Left lung (tissue), 4 donors: ENCODE measurements at regions not wholly inside any gene's neighbourhood (a gene's known extent, or its start where the extent isn't known, plus 50 kb on each side); places are given as distances from the start of the nearest gene placed in this dataset.

Source experiments
- ATAC-seq: fragments of 200-7000 bp; cut with Tn5 transposase; one replicate; pipeline ENCODE4 v1.9.1; 2020; ENCODE audit warnings: moderate library complexity
- DNase-seq, 4 donors: peaks; one replicate each; pipeline ENCODE4 v3.0.0-alpha.2; 2013 to 2020
- H3K27ac ChIP-seq, 2 donors: fragments of 200-600 bp; sonication (generic) in 1 of 2; one replicate each; pipeline versions ENCODE4 v1.5.0 to v1.8.0; 2020 to 2021
- H3K27me3 ChIP-seq, 2 donors: fragments of 200-600 bp; sonication (generic) in 1 of 2; one replicate each; pipeline versions ENCODE4 v1.5.0 to v1.8.0; 2020 to 2021
- H3K36me3 ChIP-seq, 2 donors: fragments of 200-600 bp; sonication (generic) in 1 of 2; one replicate each; pipeline versions ENCODE4 v1.5.0 to v1.8.0; 2020 to 2021
- H3K4me1 ChIP-seq, 2 donors: fragments of 200-600 bp; one replicate each; pipeline ENCODE4 v1.8.0; 2021
- H3K4me3 ChIP-seq, 2 donors: fragments of 200-600 bp; sonication (generic) in 1 of 2; one replicate each; pipeline versions ENCODE4 v1.5.0 to v1.8.0; 2020 to 2021; ENCODE audit warnings: mild to moderate bottlenecking in 1 of 2
- H3K9me3 ChIP-seq, 2 donors: fragments of 200-600 bp; sonication (generic) in 1 of 2; one replicate each; pipeline versions ENCODE4 v1.5.0 to v1.8.0; 2020 to 2021
- CTCF ChIP-seq, 2 donors: fragments of 200-600 bp; sonication (generic) in 1 of 2; IDR thresholded peaks; one replicate each; pipeline versions ENCODE4 v1.5.0 to v1.8.0; 2021; ENCODE audit warnings: antibody characterized with exemption in 2 of 2
- intact Hi-C, 2 donors: fragments of 100-400 bp; cut with DNase I; formaldehyde crosslinking; loops; one replicate each; pipeline versions ENCODE4 v1.11.2 to v1.14.2; 2022
- donor health status: DM: no; HTN: yes; CAD: no.
- donor health status: DM: no; HTN: no; CAD: no.

GRCh38 chr5:106739127-106739526 is 931.6 kb downstream of the EFNA5 start:
- DNase-seq (no peak), ATAC-seq (no peak)
- Histone ChIP-seq H3K27ac (no peak overlapping the region), H3K27me3 (no peaks in the 10 kb centered on the region), H3K4me1 (no peaks in the 10 kb centered on the region), H3K36me3 (no peaks in the 10 kb centered on the region), H3K9me3 (peaks cover 0 to 12% of the 10 kb centered on the region in 2 donors), H3K4me3 (no peak overlapping the region)
- TF ChIP-seq CTCF (IDR thresholded peaks at IDR 0.05) = no peak
- intact Hi-C loops = no loop called here

DNA sequence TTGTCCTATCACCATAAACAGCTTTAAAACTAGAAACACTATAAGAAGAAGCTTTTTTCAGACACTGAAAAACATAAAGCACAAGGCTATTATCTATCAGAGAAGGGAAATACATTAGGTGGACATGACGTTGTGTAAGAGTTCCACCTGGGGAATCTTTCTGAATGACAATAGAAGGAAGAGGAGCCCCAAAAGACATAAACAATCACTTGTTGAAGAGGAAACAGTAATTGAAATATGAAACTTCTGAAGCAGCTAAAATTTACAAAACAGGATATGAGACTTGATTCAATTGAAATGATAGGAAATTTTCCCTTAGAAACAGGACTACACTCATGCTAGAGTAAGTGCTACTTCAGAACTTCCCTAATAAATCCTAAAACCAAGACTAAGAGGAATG is 933.6 kb downstream of the EFNA5 start:
- ATAC-seq (no peak), DNase-seq (no peak)
- intact Hi-C loops = no loop called here

DNA sequence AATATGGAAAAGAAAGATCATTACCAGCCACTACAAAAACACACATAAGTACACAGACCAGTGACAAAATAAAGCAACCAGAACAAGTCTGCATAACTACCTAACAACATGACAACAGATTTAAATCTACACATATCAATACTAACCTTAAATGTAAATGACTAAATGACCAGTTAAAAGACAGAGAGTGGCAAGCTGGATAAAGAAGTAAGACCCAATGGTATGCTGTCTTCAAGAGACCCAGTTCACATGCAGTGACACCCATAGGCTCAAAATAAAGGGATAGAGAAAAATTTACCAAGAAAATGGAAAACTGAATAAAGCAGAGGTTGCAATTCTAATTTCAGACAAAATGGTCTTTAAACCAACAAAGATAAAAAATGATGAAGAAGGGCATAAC is 938.1 kb downstream of the EFNA5 start:
- Histone ChIP-seq H3K4me3 (no peak overlapping the region), H3K36me3 (no peaks in the 10 kb centered on the region), H3K27ac (no peak overlapping the region), H3K9me3 (peaks cover 0 to 47% of the 10 kb centered on the region in 2 donors), H3K4me1 (no peaks in the 10 kb centered on the region), H3K27me3 (no peaks in the 10 kb centered on the region)
- ATAC-seq (no peak), DNase-seq (no peak)
- TF ChIP-seq CTCF (IDR thresholded peaks at IDR 0.05) = no peak
- intact Hi-C loops = no loop called here

More for the DNA sequence above, 933.6 kb downstream of the EFNA5 start:
- Histone ChIP-seq H3K27ac (no peak overlapping the region), H3K36me3 (no peaks in the 10 kb centered on the region), H3K27me3 (no peaks in the 10 kb centered on the region), H3K4me3 (no peak overlapping the region), H3K9me3 (peaks cover 0 to 30% of the 10 kb centered on the region in 2 donors), H3K4me1 (no peaks in the 10 kb centered on the region)
- TF ChIP-seq CTCF (IDR thresholded peaks at IDR 0.05) = no peak

- H3K4me1 ChIP-seq = no peaks in the 10 kb centered on the region
- no peak overlapping the region for H3K27ac ChIP-seq
- H3K36me3 ChIP-seq = no peaks in the 10 kb centered on the region
- intact Hi-C loops = no loop called here
- ATAC-seq = no peak
- peak in 1 of 4 donors; percentile 22 for DNase-seq
- H3K9me3 ChIP-seq = peaks cover 0 to 47% of the 10 kb centered on the region in 2 donors
- H3K4me3 ChIP-seq = no peak overlapping the region
- no peaks in the 10 kb centered on the region for H3K27me3 ChIP-seq
- no peak for TF ChIP-seq CTCF (IDR thresholded peaks at IDR 0.05)
These were observed 939.8 kb downstream of the EFNA5 start for GRCh38 chr5:106730912-106731311.

- Histone ChIP-seq H3K36me3 (no peaks in the 10 kb centered on the region), H3K27me3 (no peaks in the 10 kb centered on the region), H3K27ac (no peak overlapping the region), H3K9me3 (peaks cover 0 to 46% of the 10 kb centered on the region in 2 donors), H3K4me1 (no peaks in the 10 kb centered on the region), H3K4me3 (no peak overlapping the region)
- peak in 1 of 4 donors; percentile 45 for DNase-seq
- no peak for ATAC-seq
- no peak for TF ChIP-seq CTCF (IDR thresholded peaks at IDR 0.05)
- intact Hi-C loops = no loop called here
These were observed 940.2 kb downstream of the EFNA5 start for GRCh38 chr5:106730506-106730905.
